Epithelial cell of proximal tubule (primary cell): ENCODE measurements at regions not wholly inside any gene's neighbourhood (a gene's known extent, or its start where the extent isn't known, plus 50 kb on each side); places are given as distances from the start of the nearest gene placed in this dataset.
"Not testable (repeated sequence)": the region's sequence is repeated elsewhere in the genome, so short reads cannot be mapped to it uniquely, and the experiment has no call there.

Experiments
- DNase-seq: peaks from one replicate; pipeline ENCODE4 v3.0.0-alpha.2; 2011; ENCODE audit warnings: low read depth
- H3K4me3 ChIP-seq: 2 replicates; pipeline ENCODE4 v1.5.1; 2011; ENCODE audit warnings: low read depth, mild to moderate bottlenecking, low read length
- CTCF ChIP-seq: conservative IDR thresholded peaks from 2 replicates; pipeline ENCODE4 v1.5.1; 2012; ENCODE audit warnings: low read depth, mild to moderate bottlenecking, low read length

GRCh38 chr10:17523917-17524316, 69.5 kb upstream of the ST8SIA6 start:
- no peak for DNase-seq
- no peak for TF ChIP-seq CTCF
- H3K4me3 ChIP-seq = no peak overlapping the region

GRCh38 chr10:17523246-17523753, 68.9 kb upstream of the ST8SIA6 start:
- no peak for DNase-seq
- no peak for TF ChIP-seq CTCF
- no peak overlapping the region for H3K4me3 ChIP-seq

GRCh38 chr10:17522269-17522668, 67.9 kb upstream of the ST8SIA6 start:
- not testable (repeated sequence) for H3K4me3 ChIP-seq, DNase-seq

- H3K4me3 ChIP-seq = no peak overlapping the region
- no peak for DNase-seq
- TF ChIP-seq CTCF = no peak
Measured at GRCh38 chr10:17519457-17519856, 65.1 kb upstream of the ST8SIA6 start.

- H3K4me3 ChIP-seq = no peak overlapping the region
- TF ChIP-seq CTCF = no peak
- DNase-seq = no peak
Measured at GRCh38 chr10:17518338-17518737, 63.9 kb upstream of the ST8SIA6 start.

GRCh38 chr10:17516376-17516775, 62.0 kb upstream of the ST8SIA6 start:
- TF ChIP-seq CTCF = no peak
- no peak overlapping the region for H3K4me3 ChIP-seq
- peak; percentile 62 for DNase-seq

- TF ChIP-seq CTCF = no peak
- no peak overlapping the region for H3K4me3 ChIP-seq
- peak; percentile 94 for DNase-seq
Measured at GRCh38 chr10:17512341-17513001, 58.1 kb upstream of the ST8SIA6 start.
